Omental fat pad (tissue), 3 donors: ENCODE measurements at regions not wholly inside any gene's neighbourhood (a gene's known extent, or its start where the extent isn't known, plus 50 kb on each side); places are given as distances from the start of the nearest gene placed in this dataset.

Experiments used
- ATAC-seq: fragments of 150-250 bp; one replicate; pipeline ENCODE4 v1.9.1; 2016; ENCODE audit warnings: mild to moderate bottlenecking, moderate library complexity; ENCODE audit not compliant: low FRiP score
- DNase-seq: peaks from one replicate; pipeline ENCODE4 v3.0.0-alpha.2; 2019; ENCODE audit warnings: low spot score
- CTCF ChIP-seq, 3 donors: fragments of 450-650 bp; IDR thresholded peaks; one replicate each; pipeline ENCODE4 v1.5.1; 2016 to 2017; ENCODE audit warnings: antibody characterized with exemption in 3 of 3, mild to moderate bottlenecking in 3 of 3, moderate library complexity in 2 of 3

GRCh38 chrX:113136836-113137235 lies 296.2 kb upstream of the AMOT start:
- DNase-seq = no peak
- ATAC-seq = no peak
- no peak for TF ChIP-seq CTCF (IDR thresholded peaks at IDR 0.05)

GRCh38 chrX:113133316-113133715 lies 292.7 kb upstream of the AMOT start:
- no peak for TF ChIP-seq CTCF (IDR thresholded peaks at IDR 0.05)
- ATAC-seq = no peak
- DNase-seq = no peak

- ATAC-seq = no peak
- DNase-seq = no peak
Observed at GRCh38 chrX:113124693-113125092, 284.1 kb upstream of the AMOT start.

GRCh38 chrX:113075521-113075920 lies 234.9 kb upstream of the AMOT start:
- TF ChIP-seq CTCF (IDR thresholded peaks at IDR 0.05) = no peak
- ATAC-seq (no peak), DNase-seq (no peak)

More at GRCh38 chrX:113124693-113125092, 284.1 kb upstream of the AMOT start:
- TF ChIP-seq CTCF (IDR thresholded peaks at IDR 0.05) = no peak

GRCh38 chrX:113059714-113060113 lies 219.1 kb upstream of the AMOT start:
- ATAC-seq (no peak), DNase-seq (no peak)
- no peak for TF ChIP-seq CTCF (IDR thresholded peaks at IDR 0.05)

GRCh38 chrX:113058634-113059033 lies 218.0 kb upstream of the AMOT start:
- TF ChIP-seq CTCF (IDR thresholded peaks at IDR 0.05) = no peak
- no peak for DNase-seq
- ATAC-seq = no peak

GRCh38 chrX:113048896-113049295 lies 208.3 kb upstream of the AMOT start:
- no peak for TF ChIP-seq CTCF (IDR thresholded peaks at IDR 0.05)
- DNase-seq (no peak), ATAC-seq (no peak)
